ENCODE measurements at regions not wholly inside any gene's neighbourhood (a gene's known extent, or its start where the extent isn't known, plus 50 kb on each side); places are given as distances from the start of the nearest gene placed in this dataset.

- Histone ChIP-seq H3K27ac (no peak overlapping the region), H3K36me3 (replicated peaks in 1 of 2) (no peaks in the 10 kb centered on the region), H3K27me3 (no peaks in the 10 kb centered on the region), H3K9me3 (replicated peaks in 1 of 3) (no peaks in the 10 kb centered on the region), H3K4me1 (replicated peaks in 1 of 2) (no peaks in the 10 kb centered on the region), H3K4me3 (no peak overlapping the region)
- 88 to 95% (median 92%) methylated on average over 4 of the region's 4 CpGs for WGBS, 4 donors
- TF ChIP-seq CTCF (IDR thresholded peaks at IDR 0.05): no peak
- TF ChIP-seq POLR2A (IDR thresholded peaks at IDR 0.05): no peak
- intact Hi-C loops (cut with DNase I): no loop called here
- DNase-seq: no peak
Measured at GRCh38 chr2:144854596-144854995, 334.7 kb upstream of the ZEB2 start.

GRCh38 chr2:144849612-144850011 lies 329.7 kb upstream of the ZEB2 start:
- intact Hi-C loops (cut with DNase I): no loop called here

GRCh38 chr2:144848423-144848822 lies 328.5 kb upstream of the ZEB2 start:
- Histone ChIP-seq H3K9me3 (replicated peaks in 1 of 3) (no peaks in the 10 kb centered on the region), H3K36me3 (replicated peaks in 1 of 2) (no peaks in the 10 kb centered on the region), H3K4me1 (replicated peaks in 1 of 2) (no peaks in the 10 kb centered on the region), H3K4me3 (no peak overlapping the region), H3K27me3 (no peaks in the 10 kb centered on the region), H3K27ac (no peak overlapping the region)
- DNase-seq: no peak
- intact Hi-C loops (cut with DNase I): no loop called here
- TF ChIP-seq CTCF (IDR thresholded peaks at IDR 0.05): no peak
- WGBS, 4 donors: 82 to 96% (median 87%) methylated on average over 2 of the region's 2 CpGs

More at GRCh38 chr2:144849612-144850011, 329.7 kb upstream of the ZEB2 start:
- no peaks in the 10 kb centered on the region for H3K36me3 ChIP-seq (replicated peaks in 1 of 2)
- TF ChIP-seq CTCF (IDR thresholded peaks at IDR 0.05): no peak
- no peaks in the 10 kb centered on the region for H3K27me3 ChIP-seq
- no peaks in the 10 kb centered on the region for H3K9me3 ChIP-seq (replicated peaks in 1 of 3)
- H3K27ac ChIP-seq: no peak overlapping the region
- WGBS, 4 donors: 82 to 95% (median 84%) methylated on average over 3 of the region's 3 CpGs
- no peaks in the 10 kb centered on the region for H3K4me1 ChIP-seq (replicated peaks in 1 of 2)
- DNase-seq: no peak
- no peak overlapping the region for H3K4me3 ChIP-seq

GRCh38 chr2:144847347-144848080 lies 327.6 kb upstream of the ZEB2 start:
- Histone ChIP-seq H3K27ac (no peak overlapping the region), H3K27me3 (no peaks in the 10 kb centered on the region), H3K4me3 (no peak overlapping the region), H3K4me1 (replicated peaks in 1 of 2) (no peaks in the 10 kb centered on the region), H3K9me3 (replicated peaks in 1 of 3) (no peaks in the 10 kb centered on the region), H3K36me3 (replicated peaks in 1 of 2) (no peaks in the 10 kb centered on the region)
- WGBS, 4 donors: 71 to 78% (median 75%) methylated on average over 5 of the region's 5 CpGs
- no peak for DNase-seq
- intact Hi-C loops (cut with DNase I): no loop called here
- TF ChIP-seq POLR2A (IDR thresholded peaks at IDR 0.05): no peak
- TF ChIP-seq CTCF (IDR thresholded peaks at IDR 0.05): no peak
